ENCODE measurements at regions not wholly inside any gene's neighbourhood (a gene's known extent, or its start where the extent isn't known, plus 50 kb on each side); places are given as distances from the start of the nearest gene placed in this dataset.

DNA sequence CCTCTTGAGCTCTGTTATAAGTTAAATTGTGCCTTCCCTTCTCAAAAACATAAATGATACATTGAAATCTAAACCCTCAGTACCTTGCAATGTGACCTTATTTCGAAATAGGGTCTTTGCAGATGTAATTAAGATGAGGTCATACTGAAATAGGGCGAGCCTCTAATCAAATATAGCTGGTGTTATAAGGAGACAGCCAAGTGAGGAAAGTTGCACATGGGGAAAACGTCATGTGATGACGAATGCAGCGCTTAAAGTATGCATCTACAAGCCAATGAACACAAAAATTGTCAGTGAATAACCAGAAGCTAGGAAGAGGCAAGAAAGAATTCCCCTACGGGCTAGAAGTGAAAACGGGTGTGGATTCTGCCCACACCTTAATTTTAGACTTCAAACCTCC is 305.2 kb upstream of the FOXG1 start:
- TF ChIP-seq EZH2 (IDR thresholded peaks at IDR 0.05; ENCODE audit: borderline replicate concordance, insufficient read depth, low read length, poor library complexity, severe bottlenecking) (no peak), POLR2AphosphoS5 (IDR thresholded peaks at IDR 0.05) (no peak), EP300 (conservative IDR thresholded peaks at IDR 0.05; ENCODE audit: poor library complexity, severe bottlenecking) (no peak), TAF1 (IDR thresholded peaks at IDR 0.05; ENCODE audit: low read depth) (no peak), SMC3 (conservative IDR thresholded peaks at IDR 0.05; ENCODE audit: poor library complexity) (no peak), RAD21 (conservative IDR thresholded peaks at IDR 0.05) (no peak)
- TF ChIP-seq, protein P1, sequence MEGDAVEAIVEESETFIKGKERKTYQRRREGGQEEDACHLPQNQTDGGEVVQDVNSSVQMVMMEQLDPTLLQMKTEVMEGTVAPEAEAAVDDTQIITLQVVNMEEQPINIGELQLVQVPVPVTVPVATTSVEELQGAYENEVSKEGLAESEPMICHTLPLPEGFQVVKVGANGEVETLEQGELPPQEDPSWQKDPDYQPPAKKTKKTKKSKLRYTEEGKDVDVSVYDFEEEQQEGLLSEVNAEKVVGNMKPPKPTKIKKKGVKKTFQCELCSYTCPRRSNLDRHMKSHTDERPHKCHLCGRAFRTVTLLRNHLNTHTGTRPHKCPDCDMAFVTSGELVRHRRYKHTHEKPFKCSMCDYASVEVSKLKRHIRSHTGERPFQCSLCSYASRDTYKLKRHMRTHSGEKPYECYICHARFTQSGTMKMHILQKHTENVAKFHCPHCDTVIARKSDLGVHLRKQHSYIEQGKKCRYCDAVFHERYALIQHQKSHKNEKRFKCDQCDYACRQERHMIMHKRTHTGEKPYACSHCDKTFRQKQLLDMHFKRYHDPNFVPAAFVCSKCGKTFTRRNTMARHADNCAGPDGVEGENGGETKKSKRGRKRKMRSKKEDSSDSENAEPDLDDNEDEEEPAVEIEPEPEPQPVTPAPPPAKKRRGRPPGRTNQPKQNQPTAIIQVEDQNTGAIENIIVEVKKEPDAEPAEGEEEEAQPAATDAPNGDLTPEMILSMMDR (IDR thresholded peaks at IDR 0.05; ENCODE audit: poor library complexity, severe bottlenecking): no peak
